GM21367 (cell line): ENCODE measurements at regions not wholly inside any gene's neighbourhood (a gene's known extent, or its start where the extent isn't known, plus 50 kb on each side); places are given as distances from the start of the nearest gene placed in this dataset.
A peak's percentile ranks its signal among the peaks of the same experiment; 100 is the strongest.

Experiments
- ATAC-seq: cut with Tn5 transposase; IDR thresholded peaks from one replicate; pipeline ENCODE4 v1.9.1; 2021; ENCODE audit not compliant: unreplicated experiment

GRCh38 chrX:45758738-45759397, 558.2 kb upstream of the DIPK2B start:
- ATAC-seq, result peak; percentile 72

GRCh38 chrX:45758319-45758718, 557.6 kb upstream of the DIPK2B start:
- ATAC-seq, result no peak

- no peak for ATAC-seq
Observed at GRCh38 chrX:45757272-45757671, 556.6 kb upstream of the DIPK2B start.

- no peak for ATAC-seq
Observed at GRCh38 chrX:45756557-45756956, 555.9 kb upstream of the DIPK2B start.

- no peak for ATAC-seq
Observed at GRCh38 chrX:45755703-45756102, 555.0 kb upstream of the DIPK2B start.

GRCh38 chrX:45751156-45751555, 550.5 kb upstream of the DIPK2B start:
- ATAC-seq, result no peak

- ATAC-seq, result no peak
Observed at GRCh38 chrX:45750639-45751038, 550.0 kb upstream of the DIPK2B start.

- no peak for ATAC-seq
Observed at GRCh38 chrX:45749375-45749774, 548.7 kb upstream of the DIPK2B start.

- ATAC-seq, result no peak
Observed at GRCh38 chrX:45748369-45748774, 547.7 kb upstream of the DIPK2B start.

- ATAC-seq, result no peak
Observed at GRCh38 chrX:45747905-45748304, 547.2 kb upstream of the DIPK2B start.

GRCh38 chrX:45745479-45745878, 544.8 kb upstream of the DIPK2B start:
- ATAC-seq, result no peak

- no peak for ATAC-seq
Observed at GRCh38 chrX:45743906-45744625, 543.4 kb upstream of the DIPK2B start.

GRCh38 chrX:45743081-45743533, 542.4 kb upstream of the DIPK2B start:
- no peak for ATAC-seq

GRCh38 chrX:45740291-45740690, 539.6 kb upstream of the DIPK2B start:
- no peak for ATAC-seq

GRCh38 chrX:45735571-45735970, 534.9 kb upstream of the DIPK2B start:
- ATAC-seq, result no peak

GRCh38 chrX:45731448-45731847, 530.8 kb upstream of the DIPK2B start:
- ATAC-seq, result no peak

- no peak for ATAC-seq
Observed at GRCh38 chrX:45727761-45728160, 527.1 kb upstream of the DIPK2B start.

GRCh38 chrX:45722471-45722870, 521.8 kb upstream of the DIPK2B start:
- ATAC-seq, result no peak

- no peak for ATAC-seq
Observed at GRCh38 chrX:45719751-45720501, 519.2 kb upstream of the DIPK2B start.

- no peak for ATAC-seq
Observed at GRCh38 chrX:45718676-45719075, 518.0 kb upstream of the DIPK2B start.

- no peak for ATAC-seq
Observed at GRCh38 chrX:45716750-45717149, 516.1 kb upstream of the DIPK2B start.

GRCh38 chrX:45715748-45716147, 515.1 kb upstream of the DIPK2B start:
- ATAC-seq, result no peak
